ENCODE measurements at regions not wholly inside any gene's neighbourhood (a gene's known extent, or its start where the extent isn't known, plus 50 kb on each side); places are given as distances from the start of the nearest gene placed in this dataset.

DNA sequence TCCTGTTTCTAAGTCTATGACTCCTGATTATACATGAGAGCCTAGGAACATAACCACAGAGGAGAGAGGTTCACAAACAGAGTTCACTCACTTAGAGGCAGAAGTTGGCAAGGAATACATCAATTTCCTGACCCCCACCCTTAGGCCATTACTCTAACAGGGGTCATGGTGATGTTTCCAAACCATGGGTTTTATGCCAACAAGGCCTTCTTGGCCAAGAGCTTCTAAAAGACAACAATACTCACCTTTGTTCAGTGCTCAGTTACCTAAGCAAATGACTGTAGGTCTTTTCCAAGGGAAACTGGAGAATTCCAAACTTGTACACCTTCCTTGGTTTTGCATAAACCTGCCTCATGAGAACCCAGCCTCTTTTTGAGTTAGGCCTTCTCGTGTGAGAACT lies 52.6 kb downstream of the ERICH4 start:
- Mint-ChIP-seq H3K27me3 (ENCODE audit: unreplicated experiment) (peaks cover 7% of the 10 kb centered on the region), H3K27ac (ENCODE audit: unreplicated experiment) (no peak overlapping the region), H3K4me1 (ENCODE audit: unreplicated experiment) (peaks cover 3% of the 10 kb centered on the region), H3K4me3 (ENCODE audit: unreplicated experiment) (no peak overlapping the region), H3K36me3 (ENCODE audit: low read depth, unreplicated experiment) (no peaks in the 10 kb centered on the region), H3K9me3 (ENCODE audit: unreplicated experiment) (no peaks in the 10 kb centered on the region)
- no peak for DNase-seq (ENCODE audit: low spot score)
- TF ChIP-seq CTCF (IDR thresholded peaks at IDR 0.05; ENCODE audit: unreplicated experiment), result no peak

- H3K4me1 Mint-ChIP-seq (ENCODE audit: unreplicated experiment), result peaks cover 9% of the 10 kb centered on the region
- no peak overlapping the region for H3K4me3 Mint-ChIP-seq (ENCODE audit: unreplicated experiment)
- no peaks in the 10 kb centered on the region for H3K9me3 Mint-ChIP-seq (ENCODE audit: unreplicated experiment)
- no peak overlapping the region for H3K27ac Mint-ChIP-seq (ENCODE audit: unreplicated experiment)
- no peak for TF ChIP-seq CTCF (IDR thresholded peaks at IDR 0.05; ENCODE audit: unreplicated experiment)
- peaks cover 4% of the 10 kb centered on the region for H3K27me3 Mint-ChIP-seq (ENCODE audit: unreplicated experiment)
- no peaks in the 10 kb centered on the region for H3K36me3 Mint-ChIP-seq (ENCODE audit: low read depth, unreplicated experiment)
- DNase-seq (ENCODE audit: low spot score), result no peak
Observed at GRCh38 chr19:41499899-41500298, 56.9 kb downstream of the ERICH4 start.

DNA sequence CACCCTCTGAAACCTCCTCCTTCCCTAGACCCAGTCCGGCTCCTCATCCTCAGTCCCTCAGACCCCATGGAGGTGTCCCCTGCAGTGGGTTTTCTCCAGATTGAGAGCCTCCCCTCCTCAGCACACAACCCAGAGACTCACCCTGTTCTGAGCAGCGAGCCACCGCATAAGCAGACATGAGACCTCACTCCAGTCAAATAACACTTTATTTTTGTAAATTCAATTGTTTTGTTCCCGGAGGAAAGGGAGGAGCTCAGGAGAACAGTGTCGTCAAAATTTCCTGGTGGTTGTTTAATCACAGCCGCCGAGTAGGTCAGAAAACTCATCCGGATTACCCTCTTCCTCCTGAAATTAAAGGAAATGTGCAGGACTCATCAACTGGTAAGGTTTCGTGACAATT lies 57.5 kb downstream of the ERICH4 start:
- H3K27me3 Mint-ChIP-seq (ENCODE audit: unreplicated experiment), result peaks cover 4% of the 10 kb centered on the region
- H3K27ac Mint-ChIP-seq (ENCODE audit: unreplicated experiment), result no peak overlapping the region
- no peak overlapping the region for H3K4me3 Mint-ChIP-seq (ENCODE audit: unreplicated experiment)
- no peaks in the 10 kb centered on the region for H3K36me3 Mint-ChIP-seq (ENCODE audit: low read depth, unreplicated experiment)
- H3K9me3 Mint-ChIP-seq (ENCODE audit: unreplicated experiment), result no peaks in the 10 kb centered on the region
- DNase-seq (ENCODE audit: low spot score), result no peak
- no peak for TF ChIP-seq CTCF (IDR thresholded peaks at IDR 0.05; ENCODE audit: unreplicated experiment)
- H3K4me1 Mint-ChIP-seq (ENCODE audit: unreplicated experiment), result peaks cover 9% of the 10 kb centered on the region

GRCh38 chr19:41501854-41502253 lies 58.9 kb downstream of the ERICH4 start:
- TF ChIP-seq CTCF (IDR thresholded peaks at IDR 0.05; ENCODE audit: unreplicated experiment), result no peak
- Mint-ChIP-seq H3K4me1 (ENCODE audit: unreplicated experiment) (peaks cover 9% of the 10 kb centered on the region), H3K36me3 (ENCODE audit: low read depth, unreplicated experiment) (peaks cover 4% of the 10 kb centered on the region), H3K4me3 (ENCODE audit: unreplicated experiment) (no peak overlapping the region), H3K9me3 (ENCODE audit: unreplicated experiment) (no peaks in the 10 kb centered on the region), H3K27ac (ENCODE audit: unreplicated experiment) (no peak overlapping the region), H3K27me3 (ENCODE audit: unreplicated experiment) (peaks cover 6% of the 10 kb centered on the region)
- DNase-seq (ENCODE audit: low spot score), result no peak

GRCh38 chr19:41505105-41505504 lies 62.1 kb downstream of the ERICH4 start:
- DNase-seq (ENCODE audit: low spot score), result no peak
- Mint-ChIP-seq H3K27me3 (ENCODE audit: unreplicated experiment) (peaks cover 9% of the 10 kb centered on the region), H3K27ac (ENCODE audit: unreplicated experiment) (no peak overlapping the region), H3K4me1 (ENCODE audit: unreplicated experiment) (peaks cover 9% of the 10 kb centered on the region), H3K9me3 (ENCODE audit: unreplicated experiment) (no peaks in the 10 kb centered on the region), H3K4me3 (ENCODE audit: unreplicated experiment) (no peak overlapping the region), H3K36me3 (ENCODE audit: low read depth, unreplicated experiment) (peaks cover 4% of the 10 kb centered on the region)
- no peak for TF ChIP-seq CTCF (IDR thresholded peaks at IDR 0.05; ENCODE audit: unreplicated experiment)

Data from endothelial cell (in vitro differentiated cells).